ENCODE measurements at regions not wholly inside any gene's neighbourhood (a gene's known extent, or its start where the extent isn't known, plus 50 kb on each side); places are given as distances from the start of the nearest gene placed in this dataset.

DNA sequence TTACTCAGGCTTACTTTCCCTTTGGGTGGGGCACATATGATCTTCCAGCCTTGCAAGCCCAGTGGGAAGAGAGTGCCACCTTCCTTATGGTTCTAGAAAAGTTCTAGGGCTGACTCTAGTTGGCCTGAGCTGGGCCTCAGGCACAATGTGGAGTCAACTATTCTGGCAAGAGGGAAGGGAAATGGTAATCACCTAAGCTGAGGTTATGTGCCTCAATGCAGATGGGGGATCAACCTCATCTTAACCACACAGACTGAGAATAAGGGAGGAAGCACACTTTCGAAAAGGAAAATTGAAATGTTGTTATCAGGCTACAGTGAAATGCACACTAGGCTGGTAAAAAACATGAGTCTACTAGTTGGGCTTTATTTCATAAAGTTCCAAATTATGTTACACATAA is 77.5 kb upstream of the RMST start:
- no peak for ATAC-seq

GRCh38 chr12:97386133-97386581 is 76.4 kb upstream of the RMST start:
- TF ChIP-seq TOX (CRISPR knock-in tag; IDR thresholded peaks at IDR 0.05; ENCODE audit: borderline replicate concordance) (no peak), ZFP3 (CRISPR knock-in tag; IDR thresholded peaks at IDR 0.05) (no peak), PPARA (CRISPR knock-in tag; IDR thresholded peaks at IDR 0.05; ENCODE audit: borderline replicate concordance) (no peak), SNAI2 (CRISPR knock-in tag; IDR thresholded peaks at IDR 0.05) (no peak)
- no peak for ATAC-seq

More for the DNA sequence above, 77.5 kb upstream of the RMST start:
- TF ChIP-seq PPARA (CRISPR knock-in tag; IDR thresholded peaks at IDR 0.05; ENCODE audit: borderline replicate concordance), result no peak
- TF ChIP-seq ZFP30 (CRISPR knock-in tag; IDR thresholded peaks at IDR 0.05), result no peak
- TF ChIP-seq ZNF70 (CRISPR knock-in tag; IDR thresholded peaks at IDR 0.05), result no peak
- TF ChIP-seq, protein P1, sequence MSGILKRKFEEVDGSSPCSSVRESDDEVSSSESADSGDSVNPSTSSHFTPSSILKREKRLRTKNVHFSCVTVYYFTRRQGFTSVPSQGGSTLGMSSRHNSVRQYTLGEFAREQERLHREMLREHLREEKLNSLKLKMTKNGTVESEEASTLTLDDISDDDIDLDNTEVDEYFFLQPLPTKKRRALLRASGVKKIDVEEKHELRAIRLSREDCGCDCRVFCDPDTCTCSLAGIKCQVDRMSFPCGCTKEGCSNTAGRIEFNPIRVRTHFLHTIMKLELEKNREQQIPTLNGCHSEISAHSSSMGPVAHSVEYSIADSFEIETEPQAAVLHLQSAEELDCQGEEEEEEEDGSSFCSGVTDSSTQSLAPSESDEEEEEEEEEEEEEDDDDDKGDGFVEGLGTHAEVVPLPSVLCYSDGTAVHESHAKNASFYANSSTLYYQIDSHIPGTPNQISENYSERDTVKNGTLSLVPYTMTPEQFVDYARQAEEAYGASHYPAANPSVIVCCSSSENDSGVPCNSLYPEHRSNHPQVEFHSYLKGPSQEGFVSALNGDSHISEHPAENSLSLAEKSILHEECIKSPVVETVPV (CRISPR knock-in tag; IDR thresholded peaks at IDR 0.05), result no peak
- TF ChIP-seq GLIS3 (CRISPR knock-in tag; IDR thresholded peaks at IDR 0.05), result no peak
- TF ChIP-seq PATZ1 (CRISPR knock-in tag; IDR thresholded peaks at IDR 0.05; ENCODE audit: borderline replicate concordance), result no peak
- TF ChIP-seq, protein P2, sequence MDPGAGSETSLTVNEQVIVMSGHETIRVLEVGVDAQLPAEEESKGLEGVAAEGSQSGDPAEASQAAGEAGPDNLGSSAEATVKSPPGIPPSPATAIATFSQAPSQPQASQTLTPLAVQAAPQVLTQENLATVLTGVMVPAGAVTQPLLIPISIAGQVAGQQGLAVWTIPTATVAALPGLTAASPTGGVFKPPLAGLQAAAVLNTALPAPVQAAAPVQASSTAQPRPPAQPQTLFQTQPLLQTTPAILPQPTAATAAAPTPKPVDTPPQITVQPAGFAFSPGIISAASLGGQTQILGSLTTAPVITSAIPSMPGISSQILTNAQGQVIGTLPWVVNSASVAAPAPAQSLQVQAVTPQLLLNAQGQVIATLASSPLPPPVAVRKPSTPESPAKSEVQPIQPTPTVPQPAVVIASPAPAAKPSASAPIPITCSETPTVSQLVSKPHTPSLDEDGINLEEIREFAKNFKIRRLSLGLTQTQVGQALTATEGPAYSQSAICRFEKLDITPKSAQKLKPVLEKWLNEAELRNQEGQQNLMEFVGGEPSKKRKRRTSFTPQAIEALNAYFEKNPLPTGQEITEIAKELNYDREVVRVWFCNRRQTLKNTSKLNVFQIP (CRISPR knock-in tag; IDR thresholded peaks at IDR 0.05; ENCODE audit: borderline replicate concordance, low read depth), result no peak
- no peak for TF ChIP-seq BACH2 (CRISPR knock-in tag; IDR thresholded peaks at IDR 0.05; ENCODE audit: borderline replicate concordance)
- no peak for TF ChIP-seq RARB (CRISPR knock-in tag; IDR thresholded peaks at IDR 0.05)
- TF ChIP-seq ISL1 (CRISPR knock-in tag; IDR thresholded peaks at IDR 0.05), result no peak
- TF ChIP-seq ARNTL (CRISPR knock-in tag; IDR thresholded peaks at IDR 0.05; ENCODE audit: borderline replicate concordance, low read depth), result no peak
- no peak for TF ChIP-seq ZFP3 (CRISPR knock-in tag; IDR thresholded peaks at IDR 0.05)
- TF ChIP-seq, protein P3, sequence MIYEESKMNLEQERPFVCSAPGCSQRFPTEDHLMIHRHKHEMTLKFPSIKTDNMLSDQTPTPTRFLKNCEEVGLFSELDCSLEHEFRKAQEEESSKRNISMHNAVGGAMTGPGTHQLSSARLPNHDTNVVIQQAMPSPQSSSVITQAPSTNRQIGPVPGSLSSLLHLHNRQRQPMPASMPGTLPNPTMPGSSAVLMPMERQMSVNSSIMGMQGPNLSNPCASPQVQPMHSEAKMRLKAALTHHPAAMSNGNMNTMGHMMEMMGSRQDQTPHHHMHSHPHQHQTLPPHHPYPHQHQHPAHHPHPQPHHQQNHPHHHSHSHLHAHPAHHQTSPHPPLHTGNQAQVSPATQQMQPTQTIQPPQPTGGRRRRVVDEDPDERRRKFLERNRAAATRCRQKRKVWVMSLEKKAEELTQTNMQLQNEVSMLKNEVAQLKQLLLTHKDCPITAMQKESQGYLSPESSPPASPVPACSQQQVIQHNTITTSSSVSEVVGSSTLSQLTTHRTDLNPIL (CRISPR knock-in tag; IDR thresholded peaks at IDR 0.05; ENCODE audit: low read depth), result no peak
- no peak for TF ChIP-seq ESRRG (CRISPR knock-in tag; IDR thresholded peaks at IDR 0.05)
- no peak for TF ChIP-seq TCF4 (CRISPR knock-in tag; IDR thresholded peaks at IDR 0.05; ENCODE audit: borderline replicate concordance)
- TF ChIP-seq ZC3H10 (CRISPR knock-in tag; IDR thresholded peaks at IDR 0.05), result no peak
- no peak for TF ChIP-seq ZNF8 (CRISPR knock-in tag; IDR thresholded peaks at IDR 0.05)

GRCh38 chr12:97387844-97388243 is 74.8 kb upstream of the RMST start:
- no peak for ATAC-seq
- TF ChIP-seq TCF4 (CRISPR knock-in tag; IDR thresholded peaks at IDR 0.05; ENCODE audit: borderline replicate concordance) (no peak), ZFP3 (CRISPR knock-in tag; IDR thresholded peaks at IDR 0.05) (no peak), ZNF8 (CRISPR knock-in tag; IDR thresholded peaks at IDR 0.05) (no peak), PATZ1 (CRISPR knock-in tag; IDR thresholded peaks at IDR 0.05; ENCODE audit: borderline replicate concordance) (no peak), GLIS3 (CRISPR knock-in tag; IDR thresholded peaks at IDR 0.05) (no peak), ARNTL (CRISPR knock-in tag; IDR thresholded peaks at IDR 0.05; ENCODE audit: borderline replicate concordance, low read depth) (no peak), SNAI2 (CRISPR knock-in tag; IDR thresholded peaks at IDR 0.05) (no peak), ZFP30 (CRISPR knock-in tag; IDR thresholded peaks at IDR 0.05) (no peak), RARB (CRISPR knock-in tag; IDR thresholded peaks at IDR 0.05) (no peak), ZNF70 (CRISPR knock-in tag; IDR thresholded peaks at IDR 0.05) (no peak), BACH2 (CRISPR knock-in tag; IDR thresholded peaks at IDR 0.05; ENCODE audit: borderline replicate concordance) (no peak), CSDC2 (CRISPR knock-in tag; IDR thresholded peaks at IDR 0.05) (no peak), OSR1 (CRISPR knock-in tag; IDR thresholded peaks at IDR 0.05) (no peak), ESRRG (CRISPR knock-in tag; IDR thresholded peaks at IDR 0.05) (no peak), ISL1 (CRISPR knock-in tag; IDR thresholded peaks at IDR 0.05) (no peak), ZNF565 (CRISPR knock-in tag; conservative IDR thresholded peaks at IDR 0.05; ENCODE audit: low read depth) (no peak)
- TF ChIP-seq, protein P1 (CRISPR knock-in tag; IDR thresholded peaks at IDR 0.05), result no peak
- TF ChIP-seq, protein P4, sequence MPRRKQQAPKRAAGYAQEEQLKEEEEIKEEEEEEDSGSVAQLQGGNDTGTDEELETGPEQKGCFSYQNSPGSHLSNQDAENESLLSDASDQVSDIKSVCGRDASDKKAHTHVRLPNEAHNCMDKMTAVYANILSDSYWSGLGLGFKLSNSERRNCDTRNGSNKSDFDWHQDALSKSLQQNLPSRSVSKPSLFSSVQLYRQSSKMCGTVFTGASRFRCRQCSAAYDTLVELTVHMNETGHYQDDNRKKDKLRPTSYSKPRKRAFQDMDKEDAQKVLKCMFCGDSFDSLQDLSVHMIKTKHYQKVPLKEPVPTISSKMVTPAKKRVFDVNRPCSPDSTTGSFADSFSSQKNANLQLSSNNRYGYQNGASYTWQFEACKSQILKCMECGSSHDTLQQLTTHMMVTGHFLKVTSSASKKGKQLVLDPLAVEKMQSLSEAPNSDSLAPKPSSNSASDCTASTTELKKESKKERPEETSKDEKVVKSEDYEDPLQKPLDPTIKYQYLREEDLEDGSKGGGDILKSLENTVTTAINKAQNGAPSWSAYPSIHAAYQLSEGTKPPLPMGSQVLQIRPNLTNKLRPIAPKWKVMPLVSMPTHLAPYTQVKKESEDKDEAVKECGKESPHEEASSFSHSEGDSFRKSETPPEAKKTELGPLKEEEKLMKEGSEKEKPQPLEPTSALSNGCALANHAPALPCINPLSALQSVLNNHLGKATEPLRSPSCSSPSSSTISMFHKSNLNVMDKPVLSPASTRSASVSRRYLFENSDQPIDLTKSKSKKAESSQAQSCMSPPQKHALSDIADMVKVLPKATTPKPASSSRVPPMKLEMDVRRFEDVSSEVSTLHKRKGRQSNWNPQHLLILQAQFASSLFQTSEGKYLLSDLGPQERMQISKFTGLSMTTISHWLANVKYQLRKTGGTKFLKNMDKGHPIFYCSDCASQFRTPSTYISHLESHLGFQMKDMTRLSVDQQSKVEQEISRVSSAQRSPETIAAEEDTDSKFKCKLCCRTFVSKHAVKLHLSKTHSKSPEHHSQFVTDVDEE (CRISPR knock-in tag; IDR thresholded peaks at IDR 0.05), result no peak

Measured in SK-N-SH treated with all-trans-retinoic acid at 6 μM for 48 hours (cell line).